ENCODE measurements at regions not wholly inside any gene's neighbourhood (a gene's known extent, or its start where the extent isn't known, plus 50 kb on each side); places are given as distances from the start of the nearest gene placed in this dataset.

DNA sequence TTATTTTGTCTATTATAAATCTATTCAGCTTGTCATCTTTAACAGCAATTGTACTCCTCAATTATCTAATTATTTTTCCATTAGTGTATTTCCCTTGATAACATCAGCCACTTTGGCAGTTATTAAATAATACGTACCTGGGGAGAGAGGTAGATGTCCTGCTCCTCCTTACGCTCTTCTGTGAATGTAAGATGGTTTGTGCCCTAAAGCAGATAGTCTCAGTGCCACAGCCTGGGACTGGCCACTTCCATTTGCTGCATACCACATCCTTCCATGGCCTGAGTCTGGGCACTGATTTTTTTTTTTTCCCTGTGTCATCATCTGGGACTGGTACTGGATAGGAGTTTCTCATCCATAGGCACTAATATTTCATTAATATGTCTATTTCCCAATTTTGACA is 632.4 kb upstream of the LRRTM4 start:
- DNase-seq, result no peak
- H3K9me3 Mint-ChIP-seq, result no peaks in the 10 kb centered on the region

More for the DNA sequence above, 632.4 kb upstream of the LRRTM4 start:
- H3K56ac ChIP-seq (ENCODE audit: insufficient read length, low read depth, low read length), result no peak overlapping the region
- no peak overlapping the region for H2AK5ac ChIP-seq (ENCODE audit: insufficient read length, low read length)
- H3K9ac ChIP-seq (ENCODE audit: extremely low read depth, insufficient read length, low read length), result no peak overlapping the region
- no peak overlapping the region for H3K23ac ChIP-seq (ENCODE audit: insufficient read length, low read depth, low read length)
- Mint-ChIP-seq H3K27ac (no peak overlapping the region; a peak in 1 of 7 replicates), H3K27me3 (ENCODE audit: low read depth) (no peaks in the 10 kb centered on the region), H3K36me3 (ENCODE audit: insufficient read depth in 1 of 3, low read depth in 3 of 3) (peaks cover 0 to 2% (median 0%) of the 10 kb centered on the region in 3 experiments; a peak in 1 of 7 replicates), H3K4me3 (no peak overlapping the region), H3K4me1 (no peaks in the 10 kb centered on the region)
- no peaks in the 10 kb centered on the region for H3K27me3 ChIP-seq (ENCODE audit: insufficient read depth, low read length)
- H3K4ac ChIP-seq (ENCODE audit: low read depth, low read length), result no peak overlapping the region
- no peak overlapping the region for H2BK12ac ChIP-seq (ENCODE audit: insufficient read length, low read depth, low read length)
- H2BK5ac ChIP-seq (ENCODE audit: insufficient read length, low read length), result no peak overlapping the region
- no peak overlapping the region for H3K18ac ChIP-seq (ENCODE audit: insufficient read length, low read depth, low read length)
- no peak overlapping the region for H4K91ac ChIP-seq (ENCODE audit: insufficient read length, low read depth, low read length)
- no peaks in the 10 kb centered on the region for H3K9me3 ChIP-seq (ENCODE audit: control insufficient read depth, low read depth, low read length)
- no peak overlapping the region for H3T11ph ChIP-seq (ENCODE audit: low read length)
- H3K4me2 ChIP-seq (ENCODE audit: insufficient read depth, insufficient read length, low read length), result no peak overlapping the region
- H4K5ac ChIP-seq (ENCODE audit: insufficient read length, low read depth, low read length), result no peak overlapping the region
- no peak overlapping the region for H2AFZ ChIP-seq (ENCODE audit: low read length)
- no peaks in the 10 kb centered on the region for H3K79me1 ChIP-seq (ENCODE audit: insufficient read depth, low read depth, low read length, poor library complexity, severe bottlenecking)
- TF ChIP-seq, protein P1, sequence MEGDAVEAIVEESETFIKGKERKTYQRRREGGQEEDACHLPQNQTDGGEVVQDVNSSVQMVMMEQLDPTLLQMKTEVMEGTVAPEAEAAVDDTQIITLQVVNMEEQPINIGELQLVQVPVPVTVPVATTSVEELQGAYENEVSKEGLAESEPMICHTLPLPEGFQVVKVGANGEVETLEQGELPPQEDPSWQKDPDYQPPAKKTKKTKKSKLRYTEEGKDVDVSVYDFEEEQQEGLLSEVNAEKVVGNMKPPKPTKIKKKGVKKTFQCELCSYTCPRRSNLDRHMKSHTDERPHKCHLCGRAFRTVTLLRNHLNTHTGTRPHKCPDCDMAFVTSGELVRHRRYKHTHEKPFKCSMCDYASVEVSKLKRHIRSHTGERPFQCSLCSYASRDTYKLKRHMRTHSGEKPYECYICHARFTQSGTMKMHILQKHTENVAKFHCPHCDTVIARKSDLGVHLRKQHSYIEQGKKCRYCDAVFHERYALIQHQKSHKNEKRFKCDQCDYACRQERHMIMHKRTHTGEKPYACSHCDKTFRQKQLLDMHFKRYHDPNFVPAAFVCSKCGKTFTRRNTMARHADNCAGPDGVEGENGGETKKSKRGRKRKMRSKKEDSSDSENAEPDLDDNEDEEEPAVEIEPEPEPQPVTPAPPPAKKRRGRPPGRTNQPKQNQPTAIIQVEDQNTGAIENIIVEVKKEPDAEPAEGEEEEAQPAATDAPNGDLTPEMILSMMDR (conservative IDR thresholded peaks at IDR 0.05), result no peak
- H4K8ac ChIP-seq (replicated peaks; ENCODE audit: insufficient read length, low read depth, low read length), result no peak overlapping the region
- no peak overlapping the region for H2BK120ac ChIP-seq (ENCODE audit: low read depth, low read length, poor library complexity, severe bottlenecking)
- no peak overlapping the region for H2BK20ac ChIP-seq (ENCODE audit: low read depth, low read length, poor library complexity, severe bottlenecking)
- no peak overlapping the region for H3K27ac ChIP-seq (ENCODE audit: insufficient read length, low read depth, low read length)
- no CpG with 5 or more reads among the region's 2 CpGs for WGBS (ENCODE audit: extremely low coverage, insufficient read length, low lambda C conversion rate)
- H3K79me2 ChIP-seq (ENCODE audit: insufficient read depth, low read length), result no peaks in the 10 kb centered on the region
- no peak overlapping the region for H2BK15ac ChIP-seq (ENCODE audit: low read depth, low read length)
- H3K4me1 ChIP-seq (ENCODE audit: insufficient read depth, low read length), result no peaks in the 10 kb centered on the region
- H3K23me2 ChIP-seq (ENCODE audit: insufficient read length, low read depth, low read length, poor library complexity, severe bottlenecking), result no peaks in the 10 kb centered on the region
- H4K20me1 ChIP-seq (ENCODE audit: control insufficient read depth, insufficient read depth, insufficient read length), result no peaks in the 10 kb centered on the region
- no peak overlapping the region for H3K14ac ChIP-seq (ENCODE audit: insufficient read depth, low read length)

Data from H9 (cell line).